ENCODE measurements at regions not wholly inside any gene's neighbourhood (a gene's known extent, or its start where the extent isn't known, plus 50 kb on each side); places are given as distances from the start of the nearest gene placed in this dataset.
"Not testable (repeated sequence)": the region's sequence is repeated elsewhere in the genome, so short reads cannot be mapped to it uniquely, and the experiment has no call there.

- Histone ChIP-seq H3K18ac (ENCODE audit: low read depth in 1 of 2, low read length in 2 of 2) (no peak overlapping the region), H4K91ac (ENCODE audit: low read length) (no peak overlapping the region), H3K4me2 (ENCODE audit: low read length, poor library complexity, severe bottlenecking) (no peak overlapping the region), H2BK12ac (ENCODE audit: low read length in 2 of 2) (no peak overlapping the region), H3K9me3 (ENCODE audit: control insufficient read depth, low read length) (no peaks in the 10 kb centered on the region), H3K14ac (ENCODE audit: low read length in 2 of 2) (no peak overlapping the region), H2BK5ac (ENCODE audit: low read depth, low read length, poor library complexity, severe bottlenecking) (no peak overlapping the region), H3K79me1 (replicated peaks; ENCODE audit: low read length, poor library complexity, severe bottlenecking) (no peaks in the 10 kb centered on the region), H3K36me3 (ENCODE audit: control insufficient read depth in 1 of 2, insufficient read depth in 2 of 2, low read depth in 1 of 2, low read length in 2 of 2) (no peaks in the 10 kb centered on the region), H4K8ac (ENCODE audit: low read length) (no peak overlapping the region), H2BK15ac (ENCODE audit: low read depth, poor library complexity, severe bottlenecking) (no peak overlapping the region), H3K4ac (ENCODE audit: low read depth in 1 of 2, low read length in 2 of 2) (no peak overlapping the region), H3K27ac (ENCODE audit: low read length, poor library complexity, severe bottlenecking) (no peak overlapping the region), H2BK120ac (ENCODE audit: low read depth, low read length) (no peak overlapping the region), H2AFZ (ENCODE audit: low read depth, low read length) (no peak overlapping the region), H3K27me3 (ENCODE audit: control insufficient read depth in 1 of 2, insufficient read depth in 1 of 2, low read length in 2 of 2) (no peaks in the 10 kb centered on the region), H3K4me1 (ENCODE audit: control insufficient read depth, insufficient read depth, low read depth, low read length) (peaks cover 1% of the 10 kb centered on the region), H3K23ac (ENCODE audit: low read length in 2 of 2) (no peak overlapping the region), H3K9ac (ENCODE audit: low read length) (no peak overlapping the region), H2AK5ac (ENCODE audit: low read length, severe bottlenecking) (no peak overlapping the region), H3K4me3 (ENCODE audit: insufficient read depth in 1 of 2, low read depth in 1 of 2, low read length in 2 of 2) (no peak overlapping the region)
- no peak for DNase-seq
- WGBS = 100% methylated on average over 2 of the region's 2 CpGs
Measured at GRCh38 chr16:79946252-79946651, 345.7 kb upstream of the MAF start.

DNA sequence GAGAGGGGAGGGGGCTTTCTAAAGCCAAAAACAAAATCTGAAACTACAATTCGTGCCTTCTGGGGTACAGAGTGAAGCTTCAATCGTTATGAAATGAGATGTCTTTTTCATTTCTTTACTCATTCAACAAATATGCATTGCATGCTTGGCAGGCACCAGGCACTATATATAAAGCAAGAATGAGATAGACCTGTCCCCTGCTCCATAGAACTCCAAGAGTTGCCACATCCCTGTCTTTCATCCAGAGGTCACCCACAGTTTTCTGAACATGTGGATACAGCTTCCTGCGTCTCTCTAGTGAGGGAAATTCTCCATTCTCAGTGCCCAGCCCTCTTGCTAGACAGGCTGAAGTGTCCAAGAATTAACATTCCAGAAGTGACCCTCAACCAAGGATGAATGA, 343.2 kb upstream of the MAF start:
- Histone ChIP-seq H2BK12ac (ENCODE audit: low read length in 2 of 2) (no peak overlapping the region), H4K91ac (ENCODE audit: low read length) (no peak overlapping the region), H3K4me2 (ENCODE audit: low read length, poor library complexity, severe bottlenecking) (no peak overlapping the region), H3K27ac (ENCODE audit: low read length, poor library complexity, severe bottlenecking) (no peak overlapping the region), H3K9ac (ENCODE audit: low read length) (no peak overlapping the region), H2BK15ac (ENCODE audit: low read depth, poor library complexity, severe bottlenecking) (no peak overlapping the region), H3K27me3 (ENCODE audit: control insufficient read depth in 1 of 2, insufficient read depth in 1 of 2, low read length in 2 of 2) (no peaks in the 10 kb centered on the region), H3K36me3 (ENCODE audit: control insufficient read depth in 1 of 2, insufficient read depth in 2 of 2, low read depth in 1 of 2, low read length in 2 of 2) (no peaks in the 10 kb centered on the region), H2BK5ac (ENCODE audit: low read depth, low read length, poor library complexity, severe bottlenecking) (no peak overlapping the region), H3K4me1 (ENCODE audit: control insufficient read depth, insufficient read depth, low read depth, low read length) (peaks cover 1% of the 10 kb centered on the region), H2AK5ac (ENCODE audit: low read length, severe bottlenecking) (no peak overlapping the region), H3K23ac (ENCODE audit: low read length in 2 of 2) (no peak overlapping the region), H3K4me3 (ENCODE audit: insufficient read depth in 1 of 2, low read depth in 1 of 2, low read length in 2 of 2) (no peak overlapping the region), H3K4ac (ENCODE audit: low read depth in 1 of 2, low read length in 2 of 2) (no peak overlapping the region), H2AFZ (ENCODE audit: low read depth, low read length) (no peak overlapping the region), H3K18ac (ENCODE audit: low read depth in 1 of 2, low read length in 2 of 2) (no peak overlapping the region), H3K9me3 (ENCODE audit: control insufficient read depth, low read length) (no peaks in the 10 kb centered on the region), H3K14ac (ENCODE audit: low read length in 2 of 2) (no peak overlapping the region), H4K8ac (ENCODE audit: low read length) (no peak overlapping the region), H2BK120ac (ENCODE audit: low read depth, low read length) (no peak overlapping the region), H3K79me1 (replicated peaks; ENCODE audit: low read length, poor library complexity, severe bottlenecking) (no peaks in the 10 kb centered on the region)
- no peak for DNase-seq
- 49% methylated on average over 2 of the region's 3 CpGs for WGBS

DNA sequence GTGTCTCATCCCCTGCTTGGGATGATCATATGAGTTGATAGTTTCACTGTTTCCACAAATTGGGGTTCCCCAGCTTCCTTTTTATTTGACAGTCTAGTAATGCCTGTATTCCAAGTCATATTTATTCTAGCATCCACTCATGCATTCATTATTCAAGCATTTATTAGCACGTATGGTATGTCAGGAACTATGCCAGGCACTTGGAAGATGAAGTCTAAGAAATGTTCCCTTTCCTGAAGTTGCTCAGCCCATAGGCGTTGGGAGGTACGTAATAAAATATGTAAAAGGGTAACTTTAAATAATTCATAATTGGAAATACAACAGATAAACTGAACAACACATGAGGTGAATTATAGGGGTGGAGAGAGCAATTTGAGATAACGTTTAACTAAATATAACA, 338.0 kb upstream of the MAF start:
- Histone ChIP-seq H4K8ac (ENCODE audit: low read length) (no peak overlapping the region), H3K4ac (ENCODE audit: low read depth in 1 of 2, low read length in 2 of 2) (no peak overlapping the region), H3K4me3 (ENCODE audit: insufficient read depth in 1 of 2, low read depth in 1 of 2, low read length in 2 of 2) (no peak overlapping the region), H3K27ac (ENCODE audit: low read length, poor library complexity, severe bottlenecking) (no peak overlapping the region), H2BK12ac (ENCODE audit: low read length in 2 of 2) (no peak overlapping the region), H3K4me1 (ENCODE audit: control insufficient read depth, insufficient read depth, low read depth, low read length) (no peaks in the 10 kb centered on the region), H2AK5ac (ENCODE audit: low read length, severe bottlenecking) (no peak overlapping the region), H2BK120ac (ENCODE audit: low read depth, low read length) (no peak overlapping the region), H3K79me1 (replicated peaks; ENCODE audit: low read length, poor library complexity, severe bottlenecking) (no peaks in the 10 kb centered on the region), H3K18ac (ENCODE audit: low read depth in 1 of 2, low read length in 2 of 2) (no peak overlapping the region), H3K4me2 (ENCODE audit: low read length, poor library complexity, severe bottlenecking) (no peak overlapping the region), H2AFZ (ENCODE audit: low read depth, low read length) (no peak overlapping the region), H3K9me3 (ENCODE audit: control insufficient read depth, low read length) (no peaks in the 10 kb centered on the region), H4K91ac (ENCODE audit: low read length) (no peak overlapping the region), H3K9ac (ENCODE audit: low read length) (no peak overlapping the region), H3K23ac (ENCODE audit: low read length in 2 of 2) (no peak overlapping the region), H3K27me3 (ENCODE audit: control insufficient read depth in 1 of 2, insufficient read depth in 1 of 2, low read length in 2 of 2) (peaks cover 0 to 4% of the 10 kb centered on the region in 2 experiments), H3K36me3 (ENCODE audit: control insufficient read depth in 1 of 2, insufficient read depth in 2 of 2, low read depth in 1 of 2, low read length in 2 of 2) (no peaks in the 10 kb centered on the region), H2BK15ac (ENCODE audit: low read depth, poor library complexity, severe bottlenecking) (no peak overlapping the region), H2BK5ac (ENCODE audit: low read depth, low read length, poor library complexity, severe bottlenecking) (no peak overlapping the region), H3K14ac (ENCODE audit: low read length in 2 of 2) (no peak overlapping the region)
- DNase-seq = no peak
- WGBS = 79% methylated on average over 2 of the region's 4 CpGs

DNA sequence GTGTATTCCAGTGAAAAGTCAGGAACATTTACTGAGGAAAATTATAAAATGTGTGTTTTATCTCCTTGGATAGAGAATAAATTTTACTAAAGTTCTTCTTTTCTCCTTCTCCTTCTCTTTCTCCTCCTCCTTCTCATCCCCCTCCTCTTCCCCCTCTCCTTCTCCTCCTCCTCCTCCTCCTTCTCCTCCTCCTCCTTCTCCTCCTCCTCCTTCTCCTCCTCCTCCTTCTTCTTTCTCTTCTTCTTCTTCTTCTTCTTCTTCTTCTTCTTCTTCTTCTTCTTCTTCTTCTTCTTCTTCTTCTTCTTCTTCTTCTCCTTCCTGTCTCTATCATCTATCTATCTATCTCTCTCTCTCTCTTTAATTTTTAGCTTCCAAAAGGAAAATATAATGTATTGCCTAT, 337.1 kb upstream of the MAF start:
- DNase-seq; H3K36me3 ChIP-seq (ENCODE audit: control insufficient read depth in 1 of 2, insufficient read depth in 2 of 2, low read depth in 1 of 2, low read length in 2 of 2); H4K8ac ChIP-seq (ENCODE audit: low read length); H3K27ac ChIP-seq (ENCODE audit: low read length, poor library complexity, severe bottlenecking); H3K4me1 ChIP-seq (ENCODE audit: control insufficient read depth, insufficient read depth, low read depth, low read length); H4K91ac ChIP-seq (ENCODE audit: low read length); H3K79me1 ChIP-seq (replicated peaks; ENCODE audit: low read length, poor library complexity, severe bottlenecking); H2AFZ ChIP-seq (ENCODE audit: low read depth, low read length); H3K9ac ChIP-seq (ENCODE audit: low read length); H3K9me3 ChIP-seq (ENCODE audit: control insufficient read depth, low read length); H3K14ac ChIP-seq (ENCODE audit: low read length in 2 of 2); H3K23ac ChIP-seq (ENCODE audit: low read length in 2 of 2); H2BK15ac ChIP-seq (ENCODE audit: low read depth, poor library complexity, severe bottlenecking); H2AK5ac ChIP-seq (ENCODE audit: low read length, severe bottlenecking); H2BK5ac ChIP-seq (ENCODE audit: low read depth, low read length, poor library complexity, severe bottlenecking); H3K4ac ChIP-seq (ENCODE audit: low read depth in 1 of 2, low read length in 2 of 2); H3K4me2 ChIP-seq (ENCODE audit: low read length, poor library complexity, severe bottlenecking); H3K4me3 ChIP-seq (ENCODE audit: insufficient read depth in 1 of 2, low read depth in 1 of 2, low read length in 2 of 2); H3K18ac ChIP-seq (ENCODE audit: low read depth in 1 of 2, low read length in 2 of 2); H2BK120ac ChIP-seq (ENCODE audit: low read depth, low read length); H3K27me3 ChIP-seq (ENCODE audit: control insufficient read depth in 1 of 2, insufficient read depth in 1 of 2, low read length in 2 of 2); H2BK12ac ChIP-seq (ENCODE audit: low read length in 2 of 2): not testable (repeated sequence)
